H1 (cell line): ENCODE measurements at regions not wholly inside any gene's neighbourhood (a gene's known extent, or its start where the extent isn't known, plus 50 kb on each side); places are given as distances from the start of the nearest gene placed in this dataset.

Experiments used
- CTCF ChIA-PET: fragments of 300-600 bp; sonication (Branson Sonifier 250); formaldehyde crosslinking; loops from one replicate; lab custom pipeline; 2021; ENCODE audit not compliant: partially characterized antibody; lab: Charles Lee
- POLR2A ChIA-PET: fragments of 300-600 bp; sonication (Branson Sonifier 250); formaldehyde crosslinking; loops from one replicate; lab custom pipeline; 2021; ENCODE audit warnings: inconsistent platforms; ENCODE audit not compliant: partially characterized antibody; lab: Charles Lee
- DNase-seq, 2 experiments: peaks; one replicate each; pipeline versions ENCODE4 v3.0.0 to v3.0.0-alpha.2; 2010 to 2022; ENCODE audit warnings: low spot score in 2 of 2, low read depth in 1 of 2, mixed read lengths in 1 of 2
- FAIRE-seq: peaks from 2 replicates; lab custom pipeline; 2011; peaks lifted over from hg19 to GRCh38; lab: Jason Lieb, UNC
- H2AFZ ChIP-seq: 2 replicates; pipeline ENCODE4 v1.8.1; 2012; ENCODE audit warnings: low read length, inconsistent platforms
- H2AK5ac ChIP-seq: 2 replicates; pipeline ENCODE4 v1.6.1; 2013; ENCODE audit warnings: low read depth, low read length
- H2BK120ac ChIP-seq: replicated peaks from 2 replicates; pipeline ENCODE3; 2013; ENCODE audit warnings: low read depth, low read length, inconsistent platforms
- H2BK12ac ChIP-seq: 2 replicates; pipeline ENCODE4 v1.6.1; 2013; ENCODE audit warnings: low read depth, low read length
- H2BK15ac ChIP-seq: 2 replicates; pipeline ENCODE4 v1.6.1; 2013; ENCODE audit warnings: low read length
- H2BK20ac ChIP-seq: 2 replicates; pipeline ENCODE4 v1.6.1; 2013; ENCODE audit warnings: low read length
- H2BK5ac ChIP-seq: 2 replicates; pipeline ENCODE4 v1.6.1; 2013; ENCODE audit warnings: low read depth, low read length
- H3K14ac ChIP-seq: 2 replicates; pipeline ENCODE4 v1.6.1; 2013; ENCODE audit warnings: inconsistent platforms; ENCODE audit not compliant: insufficient read length
- H3K18ac ChIP-seq: 2 replicates; pipeline ENCODE4 v1.6.1; 2013; ENCODE audit warnings: low read length; ENCODE audit errors: extremely low read depth
- H3K23ac ChIP-seq: 2 replicates; pipeline ENCODE4 v1.6.1; 2013; ENCODE audit warnings: inconsistent platforms; ENCODE audit not compliant: insufficient read length
- H3K23me2 ChIP-seq: 2 replicates; pipeline ENCODE4 v1.6.1; 2013; ENCODE audit warnings: low read depth, low read length
- H3K27ac ChIP-seq: 2 replicates; pipeline ENCODE4 v1.6.1; 2011; ENCODE audit warnings: low read depth, low read length, inconsistent platforms
- H3K27me3 ChIP-seq, 4 experiments: replicated peaks in 1 of 4; 1 replicate in 1 of 4; 2 replicates in 3 of 4; pipeline versions ENCODE4 v1.6.1 to v1.8.1; 2011 to 2013; ENCODE audit warnings: low read length in 3 of 4, mild to moderate bottlenecking in 3 of 4, inconsistent platforms in 2 of 4, mixed read lengths in 2 of 4, moderate library complexity in 1 of 4; ENCODE audit not compliant: control insufficient read depth in 3 of 4, insufficient read depth in 3 of 4; ENCODE audit errors: extremely low read depth in 1 of 4
- H3K36me3 ChIP-seq, 4 experiments: 2 replicates each; pipeline versions ENCODE4 v1.6.1 to v1.8.1; 2011 to 2013; ENCODE audit warnings: mild to moderate bottlenecking in 4 of 4, low read length in 3 of 4, moderate library complexity in 2 of 4, control low read depth in 1 of 4, inconsistent platforms in 1 of 4; ENCODE audit not compliant: insufficient read depth in 4 of 4, control insufficient read depth in 2 of 4
- H3K4ac ChIP-seq: replicated peaks from 2 replicates; pipeline ENCODE3; 2013; ENCODE audit warnings: low read length, low read depth, mixed read lengths, inconsistent platforms; ENCODE audit not compliant: insufficient read length
- H3K4me1 ChIP-seq, 4 experiments: replicated peaks in 1 of 4; 1 replicate in 1 of 4; 2 replicates in 3 of 4; pipeline versions ENCODE4 v1.6.1 to v1.8.1; 2011 to 2013; ENCODE audit warnings: low read length in 3 of 4, inconsistent platforms in 2 of 4, mixed read lengths in 1 of 4; ENCODE audit not compliant: insufficient read depth in 4 of 4, control insufficient read depth in 3 of 4
- H3K4me2 ChIP-seq, 2 experiments: 2 replicates each; pipeline versions ENCODE4 v1.6.1 to v1.8.1; 2011 to 2013; ENCODE audit warnings: low read depth in 2 of 2, low read length in 2 of 2, control low read depth in 1 of 2, inconsistent platforms in 1 of 2, mild to moderate bottlenecking in 1 of 2; ENCODE audit not compliant: insufficient read depth in 1 of 2
- H3K4me3 ChIP-seq, 4 experiments: fragments of 200-600, 300-600 bp in 1 of 4; sonication (generic), shearing (Covaris generic), sonication (Bioruptor Twin) in 1 of 4; 2 replicates each; pipeline versions ENCODE4 v1.5.1 to v1.8.1; 2011 to 2016; ENCODE audit warnings: low read length in 4 of 4, low read depth in 3 of 4, control low read depth in 2 of 4, inconsistent platforms in 2 of 4, mild to moderate bottlenecking in 2 of 4, mixed read lengths in 1 of 4, moderate library complexity in 1 of 4; ENCODE audit not compliant: insufficient read depth in 2 of 4; ENCODE audit errors: extremely low read depth in 1 of 4
- H3K56ac ChIP-seq: replicated peaks from 2 replicates; pipeline ENCODE3; 2013; ENCODE audit warnings: low read depth, mild to moderate bottlenecking, mixed read lengths, low read length, inconsistent platforms; ENCODE audit not compliant: insufficient read length
- H3K79me1 ChIP-seq: 2 replicates; pipeline ENCODE4 v1.6.1; 2013; ENCODE audit warnings: low read depth, low read length, control low read depth
- H3K79me2 ChIP-seq, 2 experiments: 2 replicates each; pipeline versions ENCODE4 v1.6.1 to v1.8.1; 2012 to 2013; ENCODE audit warnings: low read length in 2 of 2, mild to moderate bottlenecking in 2 of 2, inconsistent platforms in 1 of 2; ENCODE audit not compliant: insufficient read depth in 2 of 2, control insufficient read depth in 1 of 2
- H3K9ac ChIP-seq, 4 experiments: replicated peaks in 1 of 4; 1 replicate in 1 of 4; 2 replicates in 3 of 4; pipeline versions ENCODE4 v1.6.1 to v1.8.1; 2011 to 2013; ENCODE audit warnings: low read depth in 3 of 4, low read length in 3 of 4, control low read depth in 2 of 4, mild to moderate bottlenecking in 2 of 4, moderate library complexity in 2 of 4, inconsistent platforms in 1 of 4; ENCODE audit errors: extremely low read depth in 1 of 4
- H3K9me3 ChIP-seq, 2 experiments: 2 replicates each; pipeline versions ENCODE4 v1.6.1 to v1.8.1; 2012 to 2013; ENCODE audit warnings: mild to moderate bottlenecking in 2 of 2, moderate library complexity in 2 of 2, control low read depth in 1 of 2, inconsistent platforms in 1 of 2, low read depth in 1 of 2, low read length in 1 of 2, mixed read lengths in 1 of 2; ENCODE audit not compliant: insufficient read depth in 2 of 2
- H4K20me1 ChIP-seq, 2 experiments: replicated peaks in 1 of 2; 2 replicates each; pipeline versions ENCODE3 to v1.8.1; 2011 to 2013; ENCODE audit warnings: inconsistent platforms in 2 of 2, low read length in 2 of 2, mild to moderate bottlenecking in 1 of 2; ENCODE audit not compliant: insufficient read depth in 2 of 2, control insufficient read depth in 1 of 2
- H4K5ac ChIP-seq: 2 replicates; pipeline ENCODE4 v1.6.1; 2013; ENCODE audit warnings: low read length, low read depth, mixed read lengths, inconsistent platforms; ENCODE audit not compliant: insufficient read length
- H4K8ac ChIP-seq: 2 replicates; pipeline ENCODE4 v1.8.0; 2013; ENCODE audit warnings: mild to moderate bottlenecking, moderate library complexity, low read length, inconsistent platforms; ENCODE audit not compliant: insufficient read depth; ENCODE audit errors: extremely low read depth
- H4K91ac ChIP-seq: replicated peaks from 2 replicates; pipeline ENCODE3; 2013; ENCODE audit warnings: low read length, mixed read lengths, inconsistent platforms; ENCODE audit not compliant: insufficient read length
- BACH1 ChIP-seq: IDR thresholded peaks from 2 replicates; pipeline ENCODE4 v1.6.1; 2012; ENCODE audit warnings: low read length, improper control_type of control experiment
- BCL11A ChIP-seq, 2 experiments: IDR thresholded peaks; one replicate each; pipeline ENCODE4 v1.6.1; 2011; ENCODE audit warnings: low read depth in 2 of 2, low read length in 2 of 2, mild to moderate bottlenecking in 2 of 2
- MAFK ChIP-seq: IDR thresholded peaks from 2 replicates; pipeline ENCODE4 v1.6.1; 2012; ENCODE audit warnings: low read depth, mild to moderate bottlenecking, improper control_type of control experiment, low read length
- WGBS, 2 experiments: shearing (Covaris generic) in 1 of 2; methylation state at CpG; one replicate each; pipeline versions ENCODE4 v1.1.6 to v1.1.7; 2013 to 2015; ENCODE audit warnings: low lambda C conversion rate in 2 of 2, mixed read lengths in 2 of 2, inconsistent platforms in 1 of 2, low coverage in 1 of 2, missing lambda C conversion rate in 1 of 2; ENCODE audit not compliant: insufficient replicate concordance in 2 of 2, insufficient coverage in 1 of 2, insufficient read length in 1 of 2; ENCODE audit errors: extremely low coverage in 1 of 2, missing lambda C conversion rate in 1 of 2; 5-methylcytosine and 5-hydroxymethylcytosine counted together

GRCh38 chr2:147232225-147232669, 612.6 kb upstream of the ACVR2A start:
- TF ChIP-seq BACH1 (0 out of 2 replicates have a peak, but pooled peaks have one; percentile 48), BCL11A (IDR thresholded peaks at IDR 0.05; ENCODE audit: low read depth in 2 of 2, low read length in 2 of 2) (no peak), MAFK (peak; percentile 36; the same call in 1 of the 2 replicates)
- Histone ChIP-seq H4K91ac (no peak overlapping the region), H2BK120ac (no peak overlapping the region), H3K4me3 (no peak overlapping the region), H3K4me2 (no peak overlapping the region), H2BK12ac (no peak overlapping the region), H3K14ac (no peak overlapping the region), H3K56ac (no peak overlapping the region), H3K23me2 (no peaks in the 10 kb centered on the region), H2BK5ac (no peak overlapping the region), H2AFZ (no peak overlapping the region), H3K23ac (no peak overlapping the region), H3K9me3 (no peaks in the 10 kb centered on the region), H3K36me3 (no peaks in the 10 kb centered on the region), H3K27me3 (peaks cover 0 to 1% (median 0%) of the 10 kb centered on the region in 4 experiments; a peak in 1 of 7 replicates), H4K8ac (no peak overlapping the region), H2BK20ac (no peak overlapping the region), H3K4me1 (no peaks in the 10 kb centered on the region), H2BK15ac (no peak overlapping the region), H2AK5ac (no peak overlapping the region), H4K20me1 (no peaks in the 10 kb centered on the region), H4K5ac (no peak overlapping the region), H3K9ac (no peak overlapping the region), H3K79me2 (no peaks in the 10 kb centered on the region), H3K79me1 (no peaks in the 10 kb centered on the region), H3K18ac (no peak overlapping the region), H3K27ac (no peak overlapping the region), H3K4ac (no peak overlapping the region)
- DNase-seq (no peak), FAIRE-seq (peak; percentile 7)
- 94% methylated on average over 3 of the region's 3 CpGs; no CpG with 5 or more reads in 1 of the 2 experiments for WGBS, 2 experiments
- CTCF ChIA-PET = no interaction called here
- POLR2A ChIA-PET = no interaction called here
